T-helper 22 cell (primary cell): ENCODE measurements at regions not wholly inside any gene's neighbourhood (a gene's known extent, or its start where the extent isn't known, plus 50 kb on each side); places are given as distances from the start of the nearest gene placed in this dataset.

Experiments used
- DNase-seq: peaks from one replicate; pipeline ENCODE4 v3.0.0-alpha.2; 2020; ENCODE audit warnings: low read depth

DNA sequence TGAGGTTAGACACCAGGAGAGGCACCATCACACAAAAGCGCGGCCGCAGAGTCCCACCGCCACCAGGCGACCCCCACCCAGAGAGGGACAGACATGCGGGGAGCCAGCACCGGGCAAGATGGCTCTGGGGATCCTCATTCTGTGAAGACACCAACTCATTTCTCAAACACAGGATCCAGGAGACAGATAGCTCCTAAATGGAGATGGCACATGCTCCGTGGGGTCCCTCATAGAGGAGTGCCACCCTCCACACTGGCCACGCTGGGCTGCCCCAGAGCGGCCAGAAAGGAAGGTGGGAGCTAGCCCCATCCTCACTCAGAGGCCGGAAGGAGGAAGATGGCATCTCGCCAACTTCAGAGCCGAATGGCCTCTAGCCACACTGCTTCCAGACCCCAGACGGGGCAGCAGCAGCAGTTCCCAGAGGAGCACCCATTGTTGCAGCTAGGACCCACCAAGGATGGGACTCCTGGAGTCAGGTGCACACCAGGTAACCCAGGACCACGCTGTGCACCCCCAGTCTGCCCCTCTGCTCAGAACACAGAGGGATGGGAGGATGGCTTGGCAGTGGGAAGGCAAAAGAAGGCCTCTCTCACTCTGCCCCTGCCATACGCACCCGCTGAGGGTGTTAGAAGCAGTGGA is 78.6 kb downstream of the ZIC5 start:
- DNase-seq, result no peak

DNA sequence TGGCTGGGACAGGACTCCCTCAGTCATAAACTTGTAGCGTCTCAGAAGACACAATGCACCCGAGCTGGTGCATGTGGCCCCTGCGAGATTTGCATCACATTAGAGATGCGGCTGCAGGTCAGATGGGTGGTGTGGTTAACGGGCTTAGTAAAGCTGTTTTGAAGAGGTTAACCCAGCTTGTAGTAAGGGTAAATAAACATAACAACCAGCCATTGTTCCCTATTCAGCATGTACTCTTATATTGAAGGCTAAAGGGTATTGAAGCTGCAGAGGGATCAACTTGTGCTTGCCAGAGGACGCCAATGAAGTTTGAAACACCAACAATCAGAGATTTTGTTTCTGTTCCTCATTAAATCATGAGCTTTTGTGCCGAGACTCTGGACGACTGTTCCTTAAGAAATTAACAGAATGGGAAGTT is 79.4 kb downstream of the ZIC5 start:
- DNase-seq, result no peak

DNA sequence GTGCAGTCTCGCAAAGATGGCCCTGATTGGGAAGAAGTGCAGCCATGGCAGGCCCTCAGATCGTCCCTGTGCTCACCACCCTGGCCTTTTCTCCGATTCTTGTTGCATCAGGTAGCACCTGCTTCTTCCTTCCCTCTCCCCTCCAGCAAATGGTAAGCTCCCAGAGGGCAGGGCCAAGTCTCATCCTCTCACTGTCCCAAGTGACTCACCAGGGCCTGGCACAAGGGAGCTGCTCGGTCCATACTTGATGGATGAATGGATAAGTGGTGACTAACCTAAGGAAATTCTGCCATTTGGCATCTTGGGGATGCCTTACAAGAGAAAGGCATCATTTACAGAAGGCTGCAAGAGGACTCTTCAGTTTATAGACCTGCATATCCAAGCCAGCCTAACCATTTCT is 84.9 kb downstream of the ZIC5 start:
- DNase-seq, result no peak

DNA sequence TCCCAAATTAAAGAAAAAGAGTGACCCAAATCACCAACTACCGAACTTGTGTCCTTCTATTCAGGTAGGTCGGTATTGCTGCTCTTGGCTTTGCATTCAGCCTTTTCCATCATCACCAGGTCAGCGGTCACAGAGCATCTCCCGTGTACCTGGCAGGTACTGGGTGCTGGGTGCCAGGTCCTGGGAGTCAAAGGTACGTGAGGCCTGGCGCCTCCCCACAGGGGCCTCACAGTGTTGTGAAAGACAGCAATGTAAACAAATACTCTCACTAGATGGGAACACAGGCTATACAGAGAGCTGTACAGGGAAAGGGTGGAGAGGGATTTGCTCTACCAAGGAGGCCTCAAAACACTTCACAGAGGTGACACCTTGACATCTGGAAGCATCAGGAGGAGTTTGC is 86.7 kb downstream of the ZIC5 start:
- no peak for DNase-seq

DNA sequence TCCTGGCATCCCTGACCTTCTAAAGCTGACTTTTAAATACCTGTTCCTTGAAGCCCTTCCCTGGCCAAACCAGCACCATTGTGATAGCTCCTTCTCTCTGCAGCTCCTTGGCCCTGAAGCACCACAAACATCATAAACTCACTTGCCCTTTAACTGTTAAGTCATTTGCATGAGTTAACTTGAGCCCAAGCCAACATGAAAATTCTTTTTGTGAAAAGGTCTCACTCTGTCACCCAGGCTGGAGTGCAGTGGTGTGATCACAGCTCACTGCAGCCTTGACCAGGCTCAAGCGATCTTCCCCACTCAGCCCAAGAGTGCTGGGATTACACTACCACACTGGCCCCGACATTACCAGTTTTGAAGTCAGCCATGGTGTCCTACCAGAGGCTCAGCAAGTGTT is 87.8 kb downstream of the ZIC5 start:
- no peak for DNase-seq

DNA sequence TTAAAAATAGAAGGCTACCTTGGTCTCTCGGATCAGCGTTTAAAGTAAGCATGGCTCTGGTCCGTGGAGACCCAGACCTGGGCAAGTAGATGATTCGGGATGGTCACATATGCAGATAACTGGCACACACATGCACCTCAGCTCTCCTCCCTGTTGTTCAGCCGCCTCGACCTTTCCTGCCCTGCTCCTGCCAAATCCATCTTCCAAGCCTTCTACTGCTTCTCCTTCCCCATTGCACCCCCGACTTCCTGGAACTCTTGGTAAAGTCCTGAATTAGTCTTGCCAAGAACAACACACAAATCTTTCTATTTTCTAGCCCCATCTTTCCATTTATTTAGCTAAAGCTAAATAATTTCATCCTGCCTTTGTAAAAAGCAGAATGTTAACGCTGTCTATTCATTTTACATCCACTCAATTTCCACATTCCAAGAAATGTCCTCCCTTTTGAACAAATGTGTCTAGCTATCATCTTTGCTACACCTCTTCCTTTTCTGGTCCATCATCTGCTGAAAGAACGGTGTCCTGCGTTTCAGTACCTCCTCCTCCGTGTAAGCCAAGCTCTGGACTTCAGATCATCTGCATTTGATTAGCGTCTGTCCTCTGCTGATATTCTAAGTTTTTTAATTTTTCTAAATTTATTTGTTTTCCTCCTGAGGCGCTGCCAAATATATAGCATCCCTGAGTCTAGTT is 92.5 kb downstream of the ZIC5 start:
- no peak for DNase-seq

DNA sequence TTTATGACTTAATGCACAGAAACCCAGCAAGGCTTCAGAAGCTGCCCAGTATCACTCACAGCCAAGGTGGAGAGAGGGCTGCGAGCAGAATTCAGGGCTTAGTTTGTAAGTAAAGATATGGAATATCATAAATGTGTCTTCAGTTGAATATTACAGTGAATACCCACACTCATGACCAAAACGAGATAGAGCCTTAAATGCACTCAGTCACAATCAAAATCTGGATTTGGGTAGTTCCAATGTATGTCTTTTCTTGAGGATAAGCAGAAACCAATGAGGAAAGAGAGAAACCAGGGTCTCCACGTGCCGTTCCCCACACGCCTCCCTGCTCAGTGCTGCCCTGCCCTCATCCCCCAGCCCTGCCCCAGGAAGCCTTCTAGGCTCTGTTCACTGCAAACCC is 94.9 kb downstream of the ZIC5 start:
- no peak for DNase-seq

DNA sequence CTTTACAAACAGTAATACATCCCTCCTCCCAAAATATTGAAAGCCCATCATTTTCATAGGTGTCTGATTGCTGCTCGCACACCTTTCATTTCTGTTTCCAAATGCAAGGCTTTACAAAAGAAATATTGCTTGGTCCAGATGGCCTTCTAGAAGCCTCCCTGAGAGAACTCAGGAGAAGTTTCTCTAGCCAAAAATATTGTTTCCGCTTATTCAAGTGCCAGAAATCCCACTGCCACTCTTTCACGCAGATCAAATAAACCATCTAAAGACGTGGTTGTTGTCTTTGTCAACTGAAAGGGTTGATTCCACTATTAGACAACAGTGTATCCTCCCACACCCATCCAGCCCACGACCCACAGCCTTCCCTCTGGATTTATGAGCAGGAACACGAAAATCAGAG is 96.2 kb downstream of the ZIC5 start:
- DNase-seq, result no peak

DNA sequence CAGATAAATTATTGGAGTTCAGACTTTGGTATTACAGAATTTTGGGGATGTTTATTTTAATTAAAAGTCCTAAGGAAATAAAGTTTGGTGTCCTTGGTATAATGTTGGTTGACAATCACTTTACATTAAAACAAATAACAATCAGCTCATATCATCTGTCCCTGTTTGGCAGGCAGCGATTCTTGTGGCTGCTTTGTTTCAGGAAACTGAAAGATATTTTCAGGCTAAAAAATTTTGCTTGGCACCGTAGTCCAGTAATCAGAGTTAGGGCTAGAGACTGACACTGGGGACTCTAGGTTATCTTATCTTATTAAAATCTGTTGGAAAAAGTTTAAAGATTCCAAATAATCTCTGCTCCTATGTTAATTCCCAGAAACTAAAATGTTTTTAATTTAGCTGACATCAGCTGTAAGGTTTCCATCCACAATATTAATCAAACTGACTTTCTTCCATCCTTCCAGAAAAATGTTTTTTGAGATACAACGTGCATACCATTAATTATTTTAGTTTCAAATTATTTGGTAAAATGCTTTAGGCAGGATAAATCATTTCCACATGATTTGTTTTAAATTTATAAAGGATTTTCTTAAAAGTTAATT is 97.6 kb downstream of the ZIC5 start:
- DNase-seq, result no peak

DNA sequence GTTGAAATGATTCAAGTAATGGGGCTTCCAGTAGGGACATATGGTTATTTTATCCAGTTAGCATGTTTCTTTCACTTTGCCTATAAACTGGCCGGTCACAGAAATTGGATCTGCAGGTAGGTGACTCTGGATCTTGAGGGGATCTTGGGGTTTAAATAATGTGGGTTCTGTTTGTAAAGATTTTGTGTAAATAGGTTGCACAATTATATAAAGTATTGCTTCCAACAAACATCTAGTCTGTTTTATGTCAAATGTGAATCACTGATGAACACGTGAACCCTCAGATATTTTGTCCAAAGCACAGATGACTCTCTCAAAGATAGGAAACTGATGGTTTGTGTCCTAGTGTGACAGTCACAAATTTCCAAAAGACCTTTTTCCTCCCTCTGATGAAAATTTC is 98.4 kb downstream of the ZIC5 start:
- DNase-seq, result no peak

DNA sequence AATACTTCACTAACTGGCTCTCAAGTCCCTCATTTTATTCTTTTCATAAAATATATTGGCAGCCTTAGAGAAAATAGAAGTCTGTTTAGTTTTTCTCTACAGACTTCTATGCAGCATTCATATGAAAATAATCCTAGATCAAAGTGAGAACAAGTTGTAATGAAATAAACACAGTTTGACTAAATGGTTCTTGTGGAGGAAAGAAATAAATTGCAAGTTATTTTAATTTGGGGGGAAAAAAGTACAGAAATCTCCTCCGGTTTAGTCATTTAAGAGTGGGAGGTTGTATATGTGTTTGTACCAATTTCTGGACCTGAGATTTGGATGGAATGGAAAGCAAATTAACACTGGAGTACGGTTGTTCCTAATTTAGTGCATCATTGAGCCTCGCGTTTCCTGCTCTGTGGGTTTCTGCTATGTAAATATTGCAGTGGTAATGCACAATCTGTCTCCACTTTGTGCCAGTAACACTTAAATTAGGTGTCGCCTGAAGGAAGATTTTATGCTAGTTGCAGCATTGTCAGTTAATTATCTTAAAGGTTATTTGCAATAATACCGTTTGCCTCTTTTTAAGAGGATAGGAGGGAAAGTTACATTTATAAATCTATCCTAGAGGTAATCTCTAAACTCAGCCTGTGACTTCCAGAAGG is 100.2 kb downstream of the ZIC5 start:
- no peak for DNase-seq

DNA sequence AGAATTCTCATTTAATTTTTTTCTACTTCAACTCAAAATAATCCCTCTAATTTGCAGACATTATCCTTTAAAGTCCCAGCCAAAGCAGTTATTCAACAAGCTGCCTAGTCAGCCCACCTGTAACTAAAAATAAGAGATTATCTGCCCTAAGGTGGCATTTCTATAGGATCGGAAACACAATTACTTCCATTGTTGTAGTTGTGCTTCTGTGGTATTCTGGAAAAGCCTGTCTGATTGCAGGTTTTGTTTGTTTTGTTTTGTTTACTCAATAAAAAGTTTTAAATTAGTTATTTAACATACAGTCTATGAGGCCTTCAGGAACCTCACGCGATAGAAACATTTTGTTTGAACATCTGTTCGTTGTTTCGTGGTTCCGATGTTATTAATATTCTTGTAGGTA is 101.0 kb downstream of the ZIC5 start:
- DNase-seq, result no peak

DNA sequence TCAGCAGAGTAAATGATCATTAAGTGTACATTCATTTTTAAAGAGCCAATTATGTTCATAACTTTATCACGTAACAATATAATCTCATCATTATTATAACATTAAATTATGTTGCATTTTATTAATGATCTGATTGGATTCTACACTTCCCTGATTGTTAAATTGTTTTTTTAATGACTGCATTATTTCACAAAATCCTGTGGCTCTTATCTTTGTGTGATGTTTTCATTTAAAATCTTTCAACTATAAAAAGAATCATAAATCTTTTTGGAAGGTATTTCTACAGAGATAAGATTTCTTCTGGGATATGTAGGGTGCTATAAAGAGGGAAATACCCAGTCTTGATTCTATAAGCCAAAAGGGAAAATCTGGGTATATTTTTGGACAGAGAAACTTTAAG is 101.7 kb downstream of the ZIC5 start:
- DNase-seq, result no peak

DNA sequence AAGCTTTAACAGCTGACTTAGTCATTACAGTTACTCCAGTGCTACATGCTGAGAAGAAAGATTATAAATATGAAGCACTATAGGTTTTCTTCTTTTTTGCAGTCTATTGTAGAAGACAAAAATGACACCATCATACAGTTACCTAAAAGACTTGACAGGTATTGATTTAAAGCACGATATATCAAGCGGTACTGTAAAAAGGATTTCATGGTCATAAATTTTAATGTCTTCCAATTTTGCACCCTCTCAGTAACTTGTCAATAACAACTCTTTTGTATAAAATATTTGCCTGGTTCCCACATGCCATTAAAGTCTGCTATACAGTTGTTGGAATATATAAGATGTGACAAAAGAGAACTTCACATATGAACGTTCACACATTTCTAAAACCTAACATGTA is 102.8 kb downstream of the ZIC5 start:
- DNase-seq, result no peak

DNA sequence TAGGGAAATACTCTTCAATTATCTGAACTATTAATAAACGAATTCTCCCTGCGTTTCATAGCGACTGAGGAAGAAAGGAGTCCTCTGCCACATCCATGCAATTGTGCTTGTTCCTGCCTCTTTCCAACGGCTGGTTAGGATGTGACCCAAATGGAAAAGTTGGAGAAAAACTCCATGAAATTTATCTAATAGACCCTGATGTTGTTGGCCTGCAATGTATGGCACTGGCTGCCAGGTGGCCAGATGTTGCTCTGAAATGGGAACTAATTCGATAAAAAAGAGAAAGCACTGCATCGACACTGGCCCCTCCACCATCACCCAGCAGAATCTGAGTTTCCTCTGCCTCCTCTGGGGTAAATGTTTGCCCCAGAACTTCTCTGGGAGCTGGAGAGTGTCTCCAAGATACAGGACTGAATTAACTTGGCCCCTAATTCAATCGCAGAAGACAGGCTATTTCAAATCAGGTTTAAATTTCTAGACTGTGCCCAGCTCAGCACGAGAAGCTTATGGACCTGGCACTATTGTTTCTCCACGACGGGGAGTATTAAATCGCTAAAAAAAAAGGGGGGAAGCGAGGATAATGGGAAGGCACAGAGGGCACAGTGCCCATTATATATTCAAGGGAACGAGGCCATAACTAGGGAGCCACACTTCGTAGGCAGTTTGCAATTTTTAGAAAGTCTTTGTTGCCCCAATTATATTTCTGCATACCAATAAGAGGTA is 103.9 kb downstream of the ZIC5 start:
- DNase-seq, result no peak

DNA sequence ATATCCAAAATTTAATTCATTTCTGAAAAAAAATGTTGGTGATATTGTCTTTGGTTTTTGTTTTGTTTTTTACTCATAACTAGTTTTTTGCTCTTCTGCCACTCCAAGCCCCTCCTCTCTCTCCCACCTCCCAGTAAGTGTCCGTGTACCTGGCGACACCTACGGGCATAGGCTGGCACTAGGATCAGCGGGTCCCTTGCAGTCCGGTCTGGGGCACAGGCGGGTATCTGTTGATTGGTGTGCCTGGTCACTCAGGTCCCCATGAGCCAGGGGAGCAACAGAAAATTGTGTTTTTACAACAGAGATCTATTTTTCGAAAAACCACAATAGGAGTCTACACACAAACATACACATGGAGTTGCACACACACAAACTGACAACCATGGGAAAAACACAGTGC is 104.8 kb downstream of the ZIC5 start:
- DNase-seq, result no peak

DNA sequence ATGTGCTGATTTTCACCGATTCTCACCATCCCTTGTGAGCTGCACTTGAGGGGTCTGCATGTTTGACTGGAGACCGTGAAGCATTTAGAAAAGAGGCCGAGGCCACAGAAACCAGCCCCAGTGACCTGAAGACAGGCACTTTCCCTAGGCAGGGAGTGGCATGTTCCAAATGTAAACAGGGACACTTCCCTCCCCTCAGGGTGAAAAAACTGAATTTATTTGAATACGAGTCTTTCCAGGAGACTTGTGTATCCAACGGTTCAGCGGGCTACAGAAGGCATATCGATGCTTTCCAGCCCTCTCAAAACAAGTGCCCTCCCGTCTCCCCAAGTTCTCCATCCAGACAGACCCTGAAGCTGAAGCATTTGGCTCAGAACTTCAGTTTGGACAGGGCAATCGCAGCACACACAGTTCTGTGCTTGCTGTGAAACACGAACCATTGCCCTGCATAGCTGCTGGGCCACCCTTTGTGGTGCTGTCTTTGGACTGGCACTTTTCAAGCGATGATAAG is 106.1 kb downstream of the ZIC5 start:
- no peak for DNase-seq

DNA sequence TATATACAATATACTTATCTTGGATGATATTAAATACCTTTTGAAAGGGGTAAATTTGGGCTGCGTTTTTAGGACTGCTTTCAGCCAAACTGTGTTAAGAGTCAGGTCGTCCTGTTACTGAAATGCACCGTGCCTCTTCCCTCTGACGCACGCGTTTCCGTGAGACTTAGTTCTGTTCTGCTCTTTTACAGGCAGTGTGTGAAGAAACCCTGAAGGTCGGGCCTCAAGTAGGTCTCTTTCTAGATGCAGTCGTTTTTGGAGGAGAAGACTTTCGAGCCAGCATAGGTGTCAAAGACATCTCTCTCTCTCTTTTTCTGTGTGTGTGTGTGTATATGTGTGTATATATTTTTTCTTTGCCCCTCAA is 107.0 kb downstream of the ZIC5 start:
- DNase-seq, result no peak

DNA sequence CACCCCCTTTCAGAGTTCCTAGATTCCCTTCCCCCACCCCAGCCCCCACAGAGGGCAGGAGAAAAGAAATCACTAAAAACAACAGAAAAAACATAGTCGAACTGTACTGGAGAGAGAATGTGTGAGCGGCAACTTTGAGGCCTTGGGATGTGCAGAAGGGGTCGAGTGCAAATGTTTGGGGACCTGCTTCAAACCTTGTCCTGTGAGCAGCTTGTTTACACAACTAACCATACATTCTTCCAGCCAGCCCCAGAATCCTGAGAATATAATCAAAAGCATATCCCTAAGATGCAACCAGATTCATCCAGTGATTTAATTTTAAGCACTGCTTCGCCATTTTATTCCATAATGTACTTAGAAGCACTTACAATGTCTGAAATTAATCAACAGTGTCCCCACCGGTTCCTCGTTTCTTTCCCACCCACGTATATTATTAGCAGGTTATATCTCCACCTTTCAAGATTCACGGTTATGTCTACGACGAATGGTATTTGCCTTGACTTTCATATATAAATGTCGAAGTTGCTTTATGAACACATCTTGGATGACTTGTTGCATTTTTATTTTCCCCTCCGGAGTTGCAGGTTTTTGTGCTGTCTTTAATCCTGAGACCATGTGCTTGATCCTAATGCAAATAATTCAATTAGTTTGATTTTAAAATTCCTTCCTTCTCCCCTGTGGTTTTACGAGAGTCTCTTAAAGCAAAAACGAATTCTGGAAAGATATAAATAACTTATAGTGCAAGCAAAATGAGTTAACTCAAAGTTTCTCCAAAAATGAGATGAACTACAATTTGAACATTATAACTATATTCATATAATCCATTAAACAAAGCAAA is 107.6 kb downstream of the ZIC5 start:
- no peak for DNase-seq

DNA sequence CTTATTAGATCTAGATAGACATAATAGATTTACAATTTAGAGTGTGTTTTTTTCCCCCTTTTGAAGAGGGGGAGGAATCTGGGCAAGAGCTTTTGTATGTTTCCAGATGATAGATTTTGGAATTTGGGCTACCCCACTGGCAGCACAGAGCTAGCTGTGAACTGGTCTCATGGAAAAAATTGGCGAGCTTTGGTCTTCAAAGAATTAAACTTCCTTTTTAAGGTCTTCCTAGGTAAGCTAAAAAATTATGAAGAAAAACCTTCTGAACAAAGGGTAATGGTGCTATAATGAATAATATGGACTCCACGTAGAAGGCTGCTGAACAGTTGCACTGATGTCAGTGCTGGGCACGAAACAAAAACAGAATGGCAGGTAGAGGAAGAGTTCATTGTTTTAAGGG is 109.3 kb downstream of the ZIC5 start:
- no peak for DNase-seq

DNA sequence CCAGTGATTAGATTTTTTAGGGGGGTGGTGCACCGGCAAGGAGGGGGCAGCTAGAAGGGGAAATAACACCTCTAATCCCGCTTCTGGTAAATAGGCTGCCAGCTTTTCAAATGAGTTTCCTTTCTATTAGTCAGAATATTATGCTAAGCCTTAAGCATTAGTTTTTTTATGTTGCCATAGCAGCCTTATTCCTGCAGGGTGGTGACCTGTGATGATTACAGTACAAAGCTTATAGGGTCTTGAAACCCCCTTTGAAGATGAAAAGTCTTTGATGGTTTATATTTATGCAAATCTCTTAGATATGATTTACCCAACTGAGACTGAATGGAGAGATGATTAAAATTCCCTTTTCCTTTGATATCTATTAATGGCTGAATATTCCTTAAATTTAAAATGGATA is 109.8 kb downstream of the ZIC5 start:
- no peak for DNase-seq

DNA sequence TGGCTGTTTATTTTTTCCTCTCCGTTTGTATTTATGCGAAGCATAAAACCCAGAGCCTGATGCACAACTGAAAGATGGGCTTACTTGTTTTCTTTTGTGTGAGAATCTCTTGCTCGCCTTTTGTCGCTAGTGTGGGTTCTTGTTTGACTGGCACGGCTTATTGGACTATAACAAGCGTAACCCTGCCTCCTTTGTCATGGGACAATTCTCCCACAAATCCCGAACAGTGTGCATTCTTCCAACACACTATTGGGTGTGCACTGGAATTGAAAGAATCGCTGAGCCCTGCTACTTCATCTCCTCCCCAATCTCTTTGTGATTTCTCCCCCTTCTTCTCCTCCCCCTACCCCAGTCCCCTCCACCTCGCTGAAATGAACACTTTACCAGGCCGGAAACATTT is 110.8 kb downstream of the ZIC5 start:
- DNase-seq, result no peak
